Neutrophil (primary cell): ENCODE measurements at regions not wholly inside any gene's neighbourhood (a gene's known extent, or its start where the extent isn't known, plus 50 kb on each side); places are given as distances from the start of the nearest gene placed in this dataset.

Experiments used
- H3K27ac ChIP-seq: fragments of 200-600 bp; sonication (generic); 2 replicates; pipeline ENCODE4 v1.5.1; 2016; ENCODE audit warnings: mild to moderate bottlenecking, moderate library complexity
- H3K27me3 ChIP-seq: fragments of 200-600 bp; sonication (generic); 2 replicates; pipeline ENCODE4 v1.6.0; 2016; ENCODE audit warnings: mild to moderate bottlenecking
- H3K36me3 ChIP-seq: fragments of 200-600 bp; sonication (generic); 2 replicates; pipeline ENCODE4 v1.5.1; 2017
- H3K4me1 ChIP-seq, 2 experiments: fragments of 200-600 bp in 1 of 2; sonication (generic) in 1 of 2; 1 replicate in 1 of 2; 2 replicates in 1 of 2; pipeline versions ENCODE4 v1.5.1 to v1.6.1; 2013 to 2016; ENCODE audit warnings: low read depth in 1 of 2, low read length in 1 of 2, mild to moderate bottlenecking in 1 of 2, moderate library complexity in 1 of 2; ENCODE audit not compliant: control insufficient read depth in 1 of 2, insufficient read depth in 1 of 2
- H3K4me3 ChIP-seq, 2 experiments: fragments of 200-600 bp in 1 of 2; sonication (generic) in 1 of 2; 1 replicate in 1 of 2; 2 replicates in 1 of 2; pipeline ENCODE4 v1.5.1; 2013 to 2016; ENCODE audit warnings: low read depth in 1 of 2, low read length in 1 of 2, mild to moderate bottlenecking in 1 of 2, moderate library complexity in 1 of 2
- H3K9me3 ChIP-seq: fragments of 200-600 bp; sonication (generic); 2 replicates; pipeline ENCODE4 v1.5.1; 2016
- TF ChIP-seq, protein P1 (sequence below): fragments of 200-600 bp; sonication (generic); IDR thresholded peaks from 2 replicates; pipeline ENCODE4 v1.5.1; 2016; ENCODE audit warnings: antibody characterized with exemption

DNA sequence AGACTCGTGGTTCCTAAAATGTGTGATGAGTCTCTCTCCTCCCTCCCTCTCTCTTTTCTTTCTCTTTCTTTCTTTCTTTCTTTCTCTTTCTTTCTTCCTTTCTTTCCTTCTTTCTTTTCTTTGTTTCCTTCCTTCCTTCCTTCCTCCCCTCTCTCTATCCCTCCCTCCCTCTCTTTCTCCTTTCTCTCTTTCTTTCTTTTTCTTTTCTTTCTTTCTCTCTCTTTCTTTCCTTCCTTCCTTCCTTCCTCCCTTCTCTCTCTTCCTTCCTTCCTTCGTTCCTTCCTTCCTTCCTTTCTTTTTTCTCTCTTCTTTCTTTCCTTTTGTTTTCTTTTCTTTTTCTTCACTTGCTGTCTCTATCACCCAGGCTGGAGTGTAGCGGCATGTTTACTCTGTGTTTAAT is 290.8 kb downstream of the NFKBIZ start:
- Histone ChIP-seq H3K27ac (no peak overlapping the region), H3K4me3 (no peak overlapping the region), H3K9me3 (no peaks in the 10 kb centered on the region), H3K27me3 (peaks cover 4% of the 10 kb centered on the region), H3K4me1 (no peaks in the 10 kb centered on the region), H3K36me3 (no peaks in the 10 kb centered on the region)
- TF ChIP-seq, protein P1, sequence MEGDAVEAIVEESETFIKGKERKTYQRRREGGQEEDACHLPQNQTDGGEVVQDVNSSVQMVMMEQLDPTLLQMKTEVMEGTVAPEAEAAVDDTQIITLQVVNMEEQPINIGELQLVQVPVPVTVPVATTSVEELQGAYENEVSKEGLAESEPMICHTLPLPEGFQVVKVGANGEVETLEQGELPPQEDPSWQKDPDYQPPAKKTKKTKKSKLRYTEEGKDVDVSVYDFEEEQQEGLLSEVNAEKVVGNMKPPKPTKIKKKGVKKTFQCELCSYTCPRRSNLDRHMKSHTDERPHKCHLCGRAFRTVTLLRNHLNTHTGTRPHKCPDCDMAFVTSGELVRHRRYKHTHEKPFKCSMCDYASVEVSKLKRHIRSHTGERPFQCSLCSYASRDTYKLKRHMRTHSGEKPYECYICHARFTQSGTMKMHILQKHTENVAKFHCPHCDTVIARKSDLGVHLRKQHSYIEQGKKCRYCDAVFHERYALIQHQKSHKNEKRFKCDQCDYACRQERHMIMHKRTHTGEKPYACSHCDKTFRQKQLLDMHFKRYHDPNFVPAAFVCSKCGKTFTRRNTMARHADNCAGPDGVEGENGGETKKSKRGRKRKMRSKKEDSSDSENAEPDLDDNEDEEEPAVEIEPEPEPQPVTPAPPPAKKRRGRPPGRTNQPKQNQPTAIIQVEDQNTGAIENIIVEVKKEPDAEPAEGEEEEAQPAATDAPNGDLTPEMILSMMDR: no peak

DNA sequence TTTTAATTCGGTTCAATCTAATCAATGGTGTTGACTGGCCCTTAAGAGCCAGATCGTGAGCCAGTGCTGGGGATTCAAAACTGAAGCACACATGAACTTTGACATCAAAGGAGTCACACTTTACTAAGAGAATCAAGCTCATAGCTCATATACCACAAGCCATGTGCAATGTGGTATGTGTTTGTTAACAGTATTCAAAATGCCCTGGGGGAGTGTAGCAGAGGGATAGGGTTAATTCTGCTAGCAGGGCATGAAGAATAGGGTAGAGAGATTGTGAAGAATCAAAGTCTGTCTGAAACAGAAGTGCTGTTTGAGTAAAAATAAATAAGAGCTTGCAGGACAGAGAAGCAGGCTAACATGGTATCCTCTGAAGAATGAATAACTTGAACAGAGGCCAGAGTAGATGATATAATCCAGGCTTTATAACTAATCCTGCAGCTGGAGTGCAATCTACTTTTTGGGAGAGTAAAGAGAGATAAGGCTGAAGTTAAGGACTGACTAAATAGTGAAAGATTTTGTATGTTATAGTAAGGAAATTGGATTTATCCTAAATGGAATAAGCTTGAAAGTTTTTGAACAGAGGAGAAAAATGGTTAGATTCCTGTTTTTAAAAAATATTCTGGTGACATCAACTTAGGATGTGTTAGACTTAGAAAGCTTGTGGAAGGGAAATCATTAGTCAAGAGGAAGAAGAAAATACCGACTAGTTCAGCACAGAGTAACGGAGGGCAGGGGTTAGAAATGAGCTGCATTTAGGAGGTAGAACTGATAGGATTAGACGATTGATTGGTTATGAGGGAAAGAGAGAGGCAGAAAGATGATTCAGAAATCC is 292.0 kb downstream of the NFKBIZ start:
- Histone ChIP-seq H3K4me1 (no peaks in the 10 kb centered on the region), H3K27me3 (no peaks in the 10 kb centered on the region), H3K4me3 (no peak overlapping the region), H3K9me3 (no peaks in the 10 kb centered on the region), H3K27ac (no peak overlapping the region), H3K36me3 (no peaks in the 10 kb centered on the region)
- TF ChIP-seq, protein P1: no peak

DNA sequence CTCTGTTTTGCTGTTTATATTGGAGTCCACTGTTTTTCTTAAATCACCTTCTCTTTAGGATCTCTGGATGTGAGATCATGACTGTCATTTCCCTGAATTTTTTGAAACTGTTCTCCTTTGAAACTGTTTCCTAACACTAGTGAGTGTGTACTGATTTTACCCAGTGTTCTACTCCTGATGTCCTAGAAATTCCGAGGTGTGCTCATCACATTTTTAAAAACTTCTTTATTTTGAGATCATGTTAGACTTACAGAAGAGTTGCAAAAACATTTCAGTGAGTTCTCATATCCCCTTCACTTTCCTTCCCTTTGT is 292.6 kb downstream of the NFKBIZ start:
- Histone ChIP-seq H3K27ac (no peak overlapping the region), H3K4me1 (no peaks in the 10 kb centered on the region), H3K9me3 (no peaks in the 10 kb centered on the region), H3K27me3 (no peaks in the 10 kb centered on the region), H3K4me3 (no peak overlapping the region), H3K36me3 (no peaks in the 10 kb centered on the region)
- TF ChIP-seq, protein P1: no peak

DNA sequence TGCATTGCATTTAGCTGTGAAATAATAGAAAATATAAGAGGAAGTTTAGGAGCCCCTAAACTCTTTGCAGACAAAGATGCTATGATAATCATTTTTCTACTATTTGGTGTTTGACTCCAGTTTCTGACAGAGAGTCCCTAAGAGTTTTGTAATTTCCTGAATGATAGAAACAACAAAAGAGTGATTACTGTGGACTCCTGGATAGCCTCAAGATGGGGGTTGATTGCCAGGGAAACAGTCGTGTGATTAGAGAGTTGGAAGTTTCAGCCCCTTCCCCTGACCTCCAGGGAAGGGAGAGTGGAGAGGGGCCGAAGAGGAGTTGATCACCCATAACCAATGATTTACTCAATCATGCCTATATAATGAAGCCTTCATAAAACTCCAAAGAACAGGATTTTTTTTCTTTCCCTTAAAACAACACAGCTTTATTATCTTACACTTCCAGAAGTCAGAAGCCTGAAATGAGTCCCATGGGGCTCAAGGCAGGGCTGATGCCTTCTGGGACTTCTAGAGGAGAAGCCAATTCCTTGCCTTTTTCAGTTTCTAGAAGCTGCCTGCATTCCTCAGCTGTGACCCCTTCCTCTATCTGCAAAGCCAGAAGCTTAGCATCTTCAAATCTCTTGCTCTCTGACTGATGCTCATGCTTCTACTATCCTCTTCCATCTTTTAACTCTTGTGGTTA is 292.3 kb upstream of the ZPLD1 start:
- Histone ChIP-seq H3K9me3 (no peaks in the 10 kb centered on the region), H3K27ac (no peak overlapping the region), H3K36me3 (no peaks in the 10 kb centered on the region), H3K4me3 (no peak overlapping the region), H3K27me3 (no peaks in the 10 kb centered on the region), H3K4me1 (no peaks in the 10 kb centered on the region)
- TF ChIP-seq, protein P1: no peak

DNA sequence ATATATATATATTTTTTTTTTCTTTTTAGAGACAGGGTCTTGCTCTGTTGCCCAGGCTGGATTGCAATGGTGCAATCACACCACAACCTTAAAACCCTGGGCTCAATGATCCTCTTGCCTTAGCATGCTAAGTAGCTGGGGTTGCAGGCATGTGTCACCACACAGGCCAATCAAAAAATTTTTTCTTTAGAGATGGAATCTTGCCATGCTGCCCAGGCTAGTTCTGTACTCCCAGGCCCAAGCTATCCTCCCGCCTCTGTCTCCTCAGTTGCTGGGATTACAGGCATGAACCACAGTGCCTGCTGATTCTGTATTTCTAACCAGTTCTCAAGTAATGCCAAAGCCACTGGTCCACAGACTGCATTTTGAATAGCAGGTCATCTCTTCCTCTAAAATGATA is 291.3 kb upstream of the ZPLD1 start:
- Histone ChIP-seq H3K27me3 (no peaks in the 10 kb centered on the region), H3K4me3 (no peak overlapping the region), H3K4me1 (no peaks in the 10 kb centered on the region), H3K9me3 (no peaks in the 10 kb centered on the region), H3K36me3 (no peaks in the 10 kb centered on the region), H3K27ac (no peak overlapping the region)
- TF ChIP-seq, protein P1: no peak
